C4-2B (cell line): ENCODE measurements at regions not wholly inside any gene's neighbourhood (a gene's known extent, or its start where the extent isn't known, plus 50 kb on each side); places are given as distances from the start of the nearest gene placed in this dataset.

Experiments
- H3K27ac ChIP-seq: fragments of 450-650 bp; 2 replicates; pipeline ENCODE4 v1.5.1; 2017
- ZFX ChIP-seq: fragments of 450-650 bp; IDR thresholded peaks from 2 replicates; pipeline ENCODE4 v1.6.1; 2017
- TF ChIP-seq, protein P1 (sequence below): fragments of 450-650 bp; conservative IDR thresholded peaks from 2 replicates; pipeline ENCODE4 v1.5.1; 2017; ENCODE audit warnings: mild to moderate bottlenecking

DNA sequence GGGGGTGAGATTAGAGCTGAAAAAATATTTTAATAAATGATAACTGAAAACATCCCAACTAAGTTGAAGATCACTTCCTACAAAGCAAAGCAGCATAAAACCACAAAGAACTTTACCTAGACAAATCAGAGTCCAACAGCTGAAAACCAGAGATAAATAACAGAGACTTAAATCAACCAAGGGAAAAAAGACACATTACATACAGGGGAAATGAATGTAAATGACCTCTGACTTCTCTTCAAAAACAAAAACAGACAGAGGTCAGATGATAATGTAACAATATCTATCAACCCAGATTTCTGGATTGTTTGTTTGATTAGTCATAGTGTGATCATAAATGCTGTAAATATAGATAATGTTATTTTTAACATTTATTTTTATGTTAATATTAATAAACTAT is 782.8 kb downstream of the TFAP2A start:
- H3K27ac ChIP-seq = no peak overlapping the region
- no peak for TF ChIP-seq ZFX
- TF ChIP-seq, protein P1, sequence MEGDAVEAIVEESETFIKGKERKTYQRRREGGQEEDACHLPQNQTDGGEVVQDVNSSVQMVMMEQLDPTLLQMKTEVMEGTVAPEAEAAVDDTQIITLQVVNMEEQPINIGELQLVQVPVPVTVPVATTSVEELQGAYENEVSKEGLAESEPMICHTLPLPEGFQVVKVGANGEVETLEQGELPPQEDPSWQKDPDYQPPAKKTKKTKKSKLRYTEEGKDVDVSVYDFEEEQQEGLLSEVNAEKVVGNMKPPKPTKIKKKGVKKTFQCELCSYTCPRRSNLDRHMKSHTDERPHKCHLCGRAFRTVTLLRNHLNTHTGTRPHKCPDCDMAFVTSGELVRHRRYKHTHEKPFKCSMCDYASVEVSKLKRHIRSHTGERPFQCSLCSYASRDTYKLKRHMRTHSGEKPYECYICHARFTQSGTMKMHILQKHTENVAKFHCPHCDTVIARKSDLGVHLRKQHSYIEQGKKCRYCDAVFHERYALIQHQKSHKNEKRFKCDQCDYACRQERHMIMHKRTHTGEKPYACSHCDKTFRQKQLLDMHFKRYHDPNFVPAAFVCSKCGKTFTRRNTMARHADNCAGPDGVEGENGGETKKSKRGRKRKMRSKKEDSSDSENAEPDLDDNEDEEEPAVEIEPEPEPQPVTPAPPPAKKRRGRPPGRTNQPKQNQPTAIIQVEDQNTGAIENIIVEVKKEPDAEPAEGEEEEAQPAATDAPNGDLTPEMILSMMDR = no peak

DNA sequence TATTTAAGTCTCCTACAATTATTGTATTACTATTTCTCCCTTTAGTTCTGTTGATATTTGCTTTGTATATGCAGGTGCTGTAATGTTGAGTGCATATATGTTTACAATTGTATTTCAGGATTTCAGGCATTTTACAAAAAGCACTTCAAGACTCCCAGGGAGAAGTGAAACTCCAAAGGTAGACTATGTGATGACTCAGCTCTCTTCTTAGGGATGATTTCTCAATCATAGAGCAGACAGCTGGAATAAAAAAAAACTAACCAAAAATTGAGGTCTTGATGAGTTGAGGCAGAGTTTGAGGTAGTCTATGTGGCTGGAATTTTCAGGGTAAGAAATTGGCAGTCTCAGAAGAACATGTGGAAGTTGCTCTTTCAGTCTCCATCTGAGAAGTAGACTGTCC is 786.1 kb downstream of the TFAP2A start:
- no peak for TF ChIP-seq ZFX
- TF ChIP-seq, protein P1 = no peak
- H3K27ac ChIP-seq = no peak overlapping the region

DNA sequence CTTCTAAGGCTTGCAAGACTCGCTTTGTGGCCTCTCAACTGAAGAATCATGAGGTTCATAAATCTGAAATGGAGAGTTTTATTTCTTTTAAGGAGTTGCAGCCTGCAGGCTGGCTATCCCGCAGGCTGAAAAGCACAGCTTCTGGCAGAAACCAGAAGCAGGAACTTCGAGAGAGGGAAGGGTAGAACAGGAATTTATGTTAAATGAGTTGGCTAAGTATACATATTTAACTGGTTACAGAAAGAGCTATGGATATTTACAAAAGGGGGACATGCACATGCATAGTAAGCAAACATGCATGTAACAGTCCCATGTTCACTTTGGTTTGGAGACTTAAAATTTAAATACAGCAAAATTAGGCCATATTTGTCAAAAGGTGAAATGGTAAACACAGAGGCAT is 787.0 kb downstream of the TFAP2A start:
- TF ChIP-seq, protein P1 = no peak
- TF ChIP-seq ZFX = no peak

DNA sequence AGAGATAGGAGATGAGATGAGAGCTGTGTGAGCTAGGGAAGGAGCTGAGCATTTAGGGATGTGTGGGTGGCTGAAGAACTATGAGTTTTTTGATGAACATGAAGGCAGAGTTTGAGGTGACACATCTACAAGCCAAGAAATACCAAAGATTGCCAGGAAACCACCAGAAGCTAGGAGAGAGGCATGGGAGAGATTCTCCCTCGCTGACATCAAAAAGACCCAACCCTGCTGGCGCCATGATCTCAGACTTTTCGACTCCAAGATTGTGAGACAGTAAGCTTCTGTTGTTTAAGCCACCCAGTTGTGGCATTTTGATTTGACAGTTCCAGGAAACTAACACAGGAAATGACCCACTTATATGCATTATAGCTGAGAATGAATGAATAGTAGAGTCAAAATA is 790.9 kb downstream of the TFAP2A start:
- TF ChIP-seq, protein P1 = no peak
- no peak for TF ChIP-seq ZFX

More for the DNA sequence above, 787.0 kb downstream of the TFAP2A start:
- H3K27ac ChIP-seq = no peak overlapping the region

DNA sequence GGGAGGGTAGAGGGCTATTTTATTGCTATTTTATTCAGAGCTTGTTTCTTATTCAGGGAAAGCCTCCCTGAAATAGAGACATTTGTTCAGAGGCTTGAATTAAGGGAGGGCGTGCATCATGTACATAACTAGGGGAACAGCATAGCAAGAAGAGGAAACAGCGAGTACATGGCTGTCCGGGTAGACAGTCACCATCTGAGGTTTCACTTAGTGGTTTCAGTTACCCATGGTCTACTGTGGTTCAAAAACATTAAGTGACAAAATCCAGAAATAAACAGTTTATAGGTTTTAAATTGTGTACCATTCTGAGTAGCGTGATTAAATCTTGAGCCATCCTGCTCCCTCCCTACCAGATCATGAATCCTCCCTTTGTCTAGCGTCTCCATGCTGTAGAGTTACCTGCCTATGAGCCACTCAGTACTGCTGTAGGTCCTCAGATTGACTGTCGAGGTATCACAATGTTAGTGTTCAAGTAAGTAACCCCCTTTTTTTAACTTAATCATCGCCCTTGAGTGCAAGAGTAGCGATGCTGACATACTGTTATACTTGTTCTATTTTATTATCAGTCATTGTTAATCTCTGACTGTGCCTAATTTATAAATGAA is 791.5 kb downstream of the TFAP2A start:
- TF ChIP-seq ZFX = no peak
- TF ChIP-seq, protein P1 = no peak
- H3K27ac ChIP-seq = no peak overlapping the region

More for the DNA sequence above, 790.9 kb downstream of the TFAP2A start:
- no peak overlapping the region for H3K27ac ChIP-seq

DNA sequence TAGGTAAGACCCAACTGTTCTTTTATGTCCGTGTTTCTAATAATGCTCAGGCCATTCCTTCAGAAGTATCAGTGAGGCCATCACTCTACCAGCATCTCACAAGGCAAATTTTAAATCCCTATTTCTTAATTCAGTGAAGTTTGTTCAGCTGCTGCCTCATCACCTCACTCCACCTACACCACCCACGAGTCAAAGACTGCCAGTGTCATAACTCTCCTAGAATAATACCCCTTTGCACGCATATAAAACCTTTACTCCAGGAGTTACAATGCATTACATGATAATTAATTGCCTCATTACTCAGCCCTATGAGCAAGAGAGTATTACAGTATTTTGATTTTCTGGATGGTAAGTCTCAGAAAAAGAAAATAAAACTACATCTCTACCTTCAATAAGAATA is 793.6 kb downstream of the TFAP2A start:
- TF ChIP-seq ZFX = no peak
- TF ChIP-seq, protein P1 = no peak

DNA sequence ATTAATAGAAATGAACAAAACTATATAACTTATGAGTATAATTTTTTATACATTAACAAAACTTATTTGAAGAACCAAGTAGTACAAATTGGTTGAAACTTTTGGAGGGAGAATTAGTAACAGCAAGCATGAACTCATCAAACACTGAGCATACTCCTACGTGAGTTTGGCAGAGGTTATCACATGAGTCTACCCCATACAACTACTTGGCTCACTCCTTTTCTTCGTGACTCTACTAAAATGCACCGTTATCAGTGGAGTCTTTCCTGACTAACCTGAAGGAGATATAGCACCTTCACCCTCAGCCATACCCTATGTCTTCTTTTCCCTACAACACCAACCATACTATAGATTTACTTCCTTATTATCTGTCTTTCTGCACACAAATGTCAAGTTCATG is 794.2 kb downstream of the TFAP2A start:
- TF ChIP-seq ZFX = no peak
- TF ChIP-seq, protein P1 = no peak
- H3K27ac ChIP-seq = no peak overlapping the region

More for the DNA sequence above, 793.6 kb downstream of the TFAP2A start:
- H3K27ac ChIP-seq = no peak overlapping the region
